HL-60 (cell line): ENCODE measurements at regions not wholly inside any gene's neighbourhood (a gene's known extent, or its start where the extent isn't known, plus 50 kb on each side); places are given as distances from the start of the nearest gene placed in this dataset.

ENCODE experiments used
- POLR2AphosphoS5 ChIP-seq: IDR thresholded peaks from 2 replicates; pipeline ENCODE4 v1.6.1; 2012; ENCODE audit warnings: low read depth
- SPI1 ChIP-seq: IDR thresholded peaks from 2 replicates; pipeline ENCODE4 v1.6.1; 2012; ENCODE audit warnings: low read depth, mild to moderate bottlenecking, borderline replicate concordance
- TF ChIP-seq, protein P1 (sequence below): IDR thresholded peaks from one replicate; pipeline ENCODE4 v1.5.1; 2011; ENCODE audit warnings: low read length, control low read depth, inconsistent platforms; ENCODE audit not compliant: insufficient read depth

DNA sequence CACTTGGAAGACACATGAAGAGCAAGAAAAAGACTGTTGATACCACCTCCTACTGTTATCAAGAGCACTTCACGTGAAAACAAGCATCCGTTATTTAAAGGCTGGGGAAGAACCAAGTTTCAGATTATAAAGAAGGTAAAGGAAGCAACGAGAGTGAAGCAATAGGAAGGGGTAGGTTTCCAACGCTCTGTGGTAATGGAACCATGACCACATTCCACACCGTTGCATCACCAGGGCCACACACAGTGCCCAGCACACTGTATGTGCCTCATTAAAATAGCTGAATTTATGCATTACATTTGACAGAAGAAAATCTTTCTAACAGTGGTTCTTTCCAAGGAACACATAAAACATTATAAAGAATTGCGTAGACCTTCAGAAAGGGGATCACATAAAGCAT, 435.8 kb downstream of the MRPL39 start:
- TF ChIP-seq, protein P1, sequence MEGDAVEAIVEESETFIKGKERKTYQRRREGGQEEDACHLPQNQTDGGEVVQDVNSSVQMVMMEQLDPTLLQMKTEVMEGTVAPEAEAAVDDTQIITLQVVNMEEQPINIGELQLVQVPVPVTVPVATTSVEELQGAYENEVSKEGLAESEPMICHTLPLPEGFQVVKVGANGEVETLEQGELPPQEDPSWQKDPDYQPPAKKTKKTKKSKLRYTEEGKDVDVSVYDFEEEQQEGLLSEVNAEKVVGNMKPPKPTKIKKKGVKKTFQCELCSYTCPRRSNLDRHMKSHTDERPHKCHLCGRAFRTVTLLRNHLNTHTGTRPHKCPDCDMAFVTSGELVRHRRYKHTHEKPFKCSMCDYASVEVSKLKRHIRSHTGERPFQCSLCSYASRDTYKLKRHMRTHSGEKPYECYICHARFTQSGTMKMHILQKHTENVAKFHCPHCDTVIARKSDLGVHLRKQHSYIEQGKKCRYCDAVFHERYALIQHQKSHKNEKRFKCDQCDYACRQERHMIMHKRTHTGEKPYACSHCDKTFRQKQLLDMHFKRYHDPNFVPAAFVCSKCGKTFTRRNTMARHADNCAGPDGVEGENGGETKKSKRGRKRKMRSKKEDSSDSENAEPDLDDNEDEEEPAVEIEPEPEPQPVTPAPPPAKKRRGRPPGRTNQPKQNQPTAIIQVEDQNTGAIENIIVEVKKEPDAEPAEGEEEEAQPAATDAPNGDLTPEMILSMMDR, result no peak
- TF ChIP-seq SPI1 (no peak; the same call in 1 of the 2 replicates), POLR2AphosphoS5 (peak; percentile 97)
